A549 (cell line): ENCODE measurements at regions not wholly inside any gene's neighbourhood (a gene's known extent, or its start where the extent isn't known, plus 50 kb on each side); places are given as distances from the start of the nearest gene placed in this dataset.
A peak's percentile ranks its signal among the peaks of the same experiment; 100 is the strongest.

Experiments
- ATAC-seq, 2 experiments: fragments of 200-7000 bp in 1 of 2; fragments of >200 bp in 1 of 2; cut with Nextera tagmentation in 1 of 2; cut with Tn5 transposase in 1 of 2; 3 replicates each; pipeline versions ENCODE4 v1.8.0 to v1.9.1; 2018 to 2020; ENCODE audit warnings: mild to moderate bottlenecking in 1 of 2, moderate library complexity in 1 of 2
- CTCF ChIA-PET: fragments of 300-600 bp; sonication (Branson Sonifier 250); formaldehyde crosslinking; extraction: SDS; loops from one replicate; lab custom pipeline; 2021; ENCODE audit warnings: antibody characterized with exemption, inconsistent platforms; lab: Yijun Ruan, JAX
- POLR2A ChIA-PET: fragments of 350-600 bp; formaldehyde crosslinking; extraction: SDS; loops from one replicate; lab custom pipeline; 2021; ENCODE audit warnings: antibody characterized with exemption, inconsistent platforms; lab: Yijun Ruan, JAX
- DNase-seq, 2 experiments: peaks; one replicate each; pipeline versions ENCODE4 v3.0.0 to v3.0.0-alpha.2; 2011 to 2016; ENCODE audit warnings: low read depth in 1 of 2, low spot score in 1 of 2
- FAIRE-seq: peaks from 2 replicates; lab custom pipeline; 2011; peaks lifted over from hg19 to GRCh38; lab: Jason Lieb, UNC
- H3K27ac ChIP-seq, 2 experiments: fragments of >200 bp; sonication (Bioruptor Twin); formaldehyde crosslinking; 3 replicates each; pipeline ENCODE4 v1.5.1; 2016 to 2017
- H3K4me1 ChIP-seq: fragments of >200 bp; sonication (Bioruptor Twin); formaldehyde crosslinking; 3 replicates; pipeline ENCODE4 v1.6.1; 2016
- H3K4me2 ChIP-seq: fragments of >200 bp; sonication (Bioruptor Twin); formaldehyde crosslinking; 3 replicates; pipeline ENCODE4 v1.6.1; 2016
- H3K4me3 ChIP-seq: fragments of >200 bp; sonication (Bioruptor Twin); formaldehyde crosslinking; 3 replicates; pipeline ENCODE4 v1.5.1; 2016
- H3K9me3 ChIP-seq: fragments of >200 bp; sonication (Bioruptor Twin); formaldehyde crosslinking; 3 replicates; pipeline ENCODE4 v1.6.1; 2016
- CBX8 ChIP-seq: fragments of 200-600 bp; sonication (generic); IDR thresholded peaks from 2 replicates; pipeline ENCODE4 v1.6.1; 2016
- CHD4 ChIP-seq: fragments of 200-600 bp; sonication (generic); IDR thresholded peaks from 2 replicates; pipeline ENCODE4 v1.6.1; 2016; ENCODE audit warnings: antibody characterized with exemption, mild to moderate bottlenecking, borderline replicate concordance
- EHMT2 ChIP-seq: fragments of 200-600 bp; sonication (generic); IDR thresholded peaks from 2 replicates; pipeline ENCODE4 v1.6.1; 2016; ENCODE audit warnings: antibody characterized with exemption, low read depth, mild to moderate bottlenecking, moderate library complexity
- FOSB ChIP-seq: fragments of 250-450 bp; sonication (Bioruptor Pico); IDR thresholded peaks from 2 replicates; pipeline ENCODE4 v1.5.0; 2020; ENCODE audit warnings: mild to moderate bottlenecking, moderate library complexity
- HOXB13 ChIP-seq: fragments of 250-450 bp; sonication (Bioruptor Pico); IDR thresholded peaks from 2 replicates; pipeline ENCODE4 v1.5.0; 2020; ENCODE audit warnings: low read depth, mild to moderate bottlenecking, moderate library complexity
- KDM5A ChIP-seq: fragments of 200-600 bp; sonication (generic); IDR thresholded peaks from 2 replicates; pipeline ENCODE4 v1.6.1; 2016; ENCODE audit warnings: antibody characterized with exemption, mild to moderate bottlenecking
- MAFK ChIP-seq: fragments of 450-650 bp; IDR thresholded peaks from 2 replicates; pipeline ENCODE4 v1.6.1; 2014; ENCODE audit not compliant: partially characterized antibody
- NPAS2 ChIP-seq: fragments of 250-450 bp; sonication (Bioruptor Pico); IDR thresholded peaks from 2 replicates; pipeline ENCODE4 v1.8.0; 2022; ENCODE audit warnings: mild to moderate bottlenecking, moderate library complexity, borderline replicate concordance
- PHF8 ChIP-seq: fragments of 200-600 bp; sonication (generic); IDR thresholded peaks from 2 replicates; pipeline ENCODE4 v1.6.1; 2016; ENCODE audit warnings: low read depth, mild to moderate bottlenecking, antibody characterized with exemption, moderate library complexity, borderline replicate concordance
- SREBF2 ChIP-seq: fragments of 450-650 bp; IDR thresholded peaks from 2 replicates; pipeline ENCODE4 v1.6.1; 2014; ENCODE audit warnings: mild to moderate bottlenecking, moderate library complexity
- TP53 ChIP-seq: fragments of 250-450 bp; sonication (Bioruptor Pico); IDR thresholded peaks from 2 replicates; pipeline ENCODE4 v1.5.0; 2021; ENCODE audit warnings: mild to moderate bottlenecking, moderate library complexity
- ZNF302 ChIP-seq: fragments of 250-450 bp; sonication (Bioruptor Pico); IDR thresholded peaks from 2 replicates; pipeline ENCODE4 v1.9.0; 2021; ENCODE audit warnings: inconsistent platforms, mild to moderate bottlenecking, moderate library complexity
- ZSCAN20 ChIP-seq: fragments of 250-450 bp; sonication (Bioruptor Pico); IDR thresholded peaks from 2 replicates; pipeline ENCODE4 v1.8.0; 2022; ENCODE audit warnings: mild to moderate bottlenecking, moderate library complexity
- WGBS: methylation state at CpG from one replicate; pipeline ENCODE4 v1.1.6; 2017; ENCODE audit errors: missing lambda C conversion rate; 5-methylcytosine and 5-hydroxymethylcytosine counted together
- TF ChIP-seq, protein P1 (sequence below): IDR thresholded peaks from 2 replicates; pipeline ENCODE4 v1.6.1; 2012
- TF ChIP-seq, protein P2 (sequence below): fragments of 250-450 bp; sonication (Bioruptor Pico); IDR thresholded peaks from 2 replicates; pipeline ENCODE4 v1.5.0; 2021; ENCODE audit warnings: mild to moderate bottlenecking, moderate library complexity, borderline replicate concordance

DNA sequence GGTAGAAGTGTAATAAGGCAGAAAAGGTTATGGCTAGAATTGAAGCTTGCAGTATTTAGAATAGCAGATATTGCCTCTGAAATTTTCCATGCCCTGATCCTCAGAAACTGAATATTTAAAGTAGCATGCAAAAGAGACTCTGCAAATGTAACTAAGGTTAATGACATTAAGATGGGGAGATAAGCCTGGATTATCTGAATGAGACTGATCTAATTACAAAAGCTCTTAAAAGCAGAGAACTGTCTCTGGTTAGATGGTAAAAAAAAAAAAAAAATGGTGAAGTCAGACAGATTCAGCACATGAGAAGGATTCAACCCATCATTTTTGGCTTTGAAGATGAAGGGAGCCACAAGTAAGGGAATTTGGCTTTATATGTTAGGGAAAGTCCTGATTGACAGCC is 503.7 kb upstream of the IRAK1BP1 start:
- Histone ChIP-seq H3K4me3 (no peak overlapping the region), H3K27ac (no peak overlapping the region), H3K9me3 (no peaks in the 10 kb centered on the region), H3K4me2 (no peak overlapping the region), H3K4me1 (no peaks in the 10 kb centered on the region)
- ChIA-PET CTCF (interaction anchor here (0.7 kb wide), 1 partner anchor 99 kb away, joined by 3 read pairs; no protein-coding TSS in a partner anchor), POLR2A (no interaction called here)
- ATAC-seq, result no peak
- DNase-seq, result no peak
- no peak for FAIRE-seq
- TF ChIP-seq NPAS2 (CRISPR knock-in tag), result no peak
- TF ChIP-seq, protein P1, sequence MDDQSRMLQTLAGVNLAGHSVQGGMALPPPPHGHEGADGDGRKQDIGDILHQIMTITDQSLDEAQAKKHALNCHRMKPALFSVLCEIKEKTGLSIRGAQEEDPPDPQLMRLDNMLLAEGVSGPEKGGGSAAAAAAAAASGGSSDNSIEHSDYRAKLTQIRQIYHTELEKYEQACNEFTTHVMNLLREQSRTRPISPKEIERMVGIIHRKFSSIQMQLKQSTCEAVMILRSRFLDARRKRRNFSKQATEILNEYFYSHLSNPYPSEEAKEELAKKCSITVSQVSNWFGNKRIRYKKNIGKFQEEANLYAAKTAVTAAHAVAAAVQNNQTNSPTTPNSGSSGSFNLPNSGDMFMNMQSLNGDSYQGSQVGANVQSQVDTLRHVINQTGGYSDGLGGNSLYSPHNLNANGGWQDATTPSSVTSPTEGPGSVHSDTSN, result no peak
- no peak for TF ChIP-seq EHMT2

- Histone ChIP-seq H3K4me2 (no peak overlapping the region), H3K4me1 (no peaks in the 10 kb centered on the region), H3K9me3 (no peaks in the 10 kb centered on the region), H3K4me3 (no peak overlapping the region), H3K27ac (no peak overlapping the region)
- DNase-seq (no peak), ATAC-seq (no peak), FAIRE-seq (no peak)
- 32% methylated on average over 4 of the region's 4 CpGs for WGBS
- ChIA-PET CTCF (interaction anchor here (0.6 kb wide), 1 partner anchor 1321 kb away, joined by 3 read pairs; no protein-coding TSS in a partner anchor), POLR2A (no interaction called here)
- peak; percentile 74 for TF ChIP-seq MAFK
- no peak for TF ChIP-seq KDM5A
These were observed 501.9 kb upstream of the IRAK1BP1 start for GRCh38 chr6:78365473-78365872.

DNA sequence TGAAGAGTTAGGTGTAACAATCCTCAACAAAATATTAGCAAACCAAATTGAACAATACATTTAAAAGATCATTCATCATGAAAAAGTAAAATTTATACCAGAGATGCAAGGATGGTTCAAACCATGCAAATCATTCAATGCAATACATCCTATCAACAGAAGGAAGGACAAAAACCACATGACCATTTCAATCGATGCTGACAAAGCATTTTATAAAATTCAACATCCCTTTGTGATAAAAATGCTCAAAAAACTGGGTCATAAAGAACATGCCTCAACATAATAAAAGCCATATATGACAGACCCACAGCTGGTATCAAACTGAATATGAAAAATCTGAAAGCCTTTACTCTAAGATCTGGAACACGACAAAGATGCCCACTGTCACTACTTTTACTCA is 490.3 kb upstream of the IRAK1BP1 start:
- H3K4me2 ChIP-seq, result no peak overlapping the region
- no peaks in the 10 kb centered on the region for H3K9me3 ChIP-seq
- ATAC-seq (no peak), DNase-seq (no peak), FAIRE-seq (no peak)
- no peaks in the 10 kb centered on the region for H3K4me1 ChIP-seq
- ChIA-PET POLR2A (no interaction called here), CTCF (no interaction called here)
- H3K27ac ChIP-seq, result no peak overlapping the region
- TF ChIP-seq MAFK (peak; percentile 52), FOSB (CRISPR knock-in tag) (no peak)
- H3K4me3 ChIP-seq, result no peak overlapping the region
- 9% methylated on average over 2 of the region's 2 CpGs for WGBS

DNA sequence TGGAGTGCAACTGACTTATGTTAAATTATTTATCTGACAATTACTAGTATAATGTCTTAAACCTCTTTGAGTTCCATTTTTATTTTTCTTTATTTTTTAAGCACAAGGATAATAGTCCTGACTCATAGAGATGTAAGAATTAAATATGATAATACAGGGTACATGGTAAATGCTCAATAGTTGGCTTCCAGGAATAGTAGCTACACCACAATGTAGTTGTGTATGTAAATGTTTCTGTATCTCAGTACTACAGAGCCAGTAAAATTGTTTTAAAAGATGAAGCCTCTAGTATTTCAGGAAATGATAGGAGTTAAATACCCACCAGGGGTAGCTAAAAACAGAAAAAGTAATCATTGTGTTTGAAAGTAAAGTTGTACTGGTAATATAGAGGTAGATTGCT is 487.4 kb upstream of the IRAK1BP1 start:
- no peak for ATAC-seq
- POLR2A ChIA-PET, result no interaction called here
- Histone ChIP-seq H3K4me3 (no peak overlapping the region), H3K9me3 (no peaks in the 10 kb centered on the region), H3K4me1 (no peaks in the 10 kb centered on the region), H3K27ac (no peak overlapping the region), H3K4me2 (no peak overlapping the region)
- CTCF ChIA-PET, result no interaction called here
- no peak for DNase-seq
- TF ChIP-seq, protein P2, sequence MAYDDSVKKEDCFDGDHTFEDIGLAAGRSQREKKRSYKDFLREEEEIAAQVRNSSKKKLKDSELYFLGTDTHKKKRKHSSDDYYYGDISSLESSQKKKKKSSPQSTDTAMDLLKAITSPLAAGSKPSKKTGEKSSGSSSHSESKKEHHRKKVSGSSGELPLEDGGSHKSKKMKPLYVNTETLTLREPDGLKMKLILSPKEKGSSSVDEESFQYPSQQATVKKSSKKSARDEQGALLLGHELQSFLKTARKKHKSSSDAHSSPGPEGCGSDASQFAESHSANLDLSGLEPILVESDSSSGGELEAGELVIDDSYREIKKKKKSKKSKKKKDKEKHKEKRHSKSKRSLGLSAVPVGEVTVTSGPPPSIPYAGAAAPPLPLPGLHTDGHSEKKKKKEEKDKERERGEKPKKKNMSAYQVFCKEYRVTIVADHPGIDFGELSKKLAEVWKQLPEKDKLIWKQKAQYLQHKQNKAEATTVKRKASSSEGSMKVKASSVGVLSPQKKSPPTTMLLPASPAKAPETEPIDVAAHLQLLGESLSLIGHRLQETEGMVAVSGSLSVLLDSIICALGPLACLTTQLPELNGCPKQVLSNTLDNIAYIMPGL (CRISPR knock-in tag), result no peak
- TF ChIP-seq MAFK (no peak), FOSB (CRISPR knock-in tag) (no peak), PHF8 (no peak), ZSCAN20 (CRISPR knock-in tag) (no peak), CHD4 (no peak), ZNF302 (CRISPR knock-in tag) (no peak), TP53 (CRISPR knock-in tag) (no peak), HOXB13 (CRISPR knock-in tag) (no peak), CBX8 (no peak), SREBF2 (no peak)
- no peak for FAIRE-seq

DNA sequence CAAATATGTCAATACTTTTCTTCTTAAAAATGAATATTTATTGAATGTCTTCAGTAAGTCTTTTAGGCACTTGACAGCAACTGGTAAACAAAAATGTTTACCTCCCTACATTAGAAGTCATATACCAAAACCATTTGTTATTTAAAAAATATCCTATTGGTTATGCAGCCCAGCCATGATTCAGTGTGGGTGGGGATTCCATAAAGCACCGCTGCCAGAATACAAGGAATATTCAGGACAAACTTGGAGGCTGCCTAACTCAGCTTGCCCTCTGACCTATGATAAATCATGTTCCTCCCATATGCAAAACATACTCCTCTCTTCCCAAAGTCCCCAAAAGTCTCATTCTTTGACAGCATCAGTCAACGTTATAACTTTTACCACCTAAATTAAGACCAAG is 486.8 kb upstream of the IRAK1BP1 start:
- ATAC-seq (no peak), FAIRE-seq (no peak), DNase-seq (no peak)
- POLR2A ChIA-PET, result no interaction called here
- 7% methylated on average over 2 of the region's 2 CpGs for WGBS
- H3K4me3 ChIP-seq, result no peak overlapping the region
- H3K4me2 ChIP-seq, result no peak overlapping the region
- no peak overlapping the region for H3K27ac ChIP-seq
- TF ChIP-seq, protein P1, result no peak
- H3K4me1 ChIP-seq, result no peaks in the 10 kb centered on the region
- CTCF ChIA-PET, result no interaction called here
- H3K9me3 ChIP-seq, result no peaks in the 10 kb centered on the region
